CD4-positive, alpha-beta T cell treated with Interleukin-17A for 1 hour (primary cell): ENCODE measurements at regions not wholly inside any gene's neighbourhood (a gene's known extent, or its start where the extent isn't known, plus 50 kb on each side); places are given as distances from the start of the nearest gene placed in this dataset.
A peak's percentile ranks its signal among the peaks of the same experiment; 100 is the strongest.
"Not testable (repeated sequence)": the region's sequence is repeated elsewhere in the genome, so short reads cannot be mapped to it uniquely, and the experiment has no call there.

Experiments used
- DNase-seq: peaks from one replicate; pipeline ENCODE4 v3.0.0-alpha.2; 2020

DNA sequence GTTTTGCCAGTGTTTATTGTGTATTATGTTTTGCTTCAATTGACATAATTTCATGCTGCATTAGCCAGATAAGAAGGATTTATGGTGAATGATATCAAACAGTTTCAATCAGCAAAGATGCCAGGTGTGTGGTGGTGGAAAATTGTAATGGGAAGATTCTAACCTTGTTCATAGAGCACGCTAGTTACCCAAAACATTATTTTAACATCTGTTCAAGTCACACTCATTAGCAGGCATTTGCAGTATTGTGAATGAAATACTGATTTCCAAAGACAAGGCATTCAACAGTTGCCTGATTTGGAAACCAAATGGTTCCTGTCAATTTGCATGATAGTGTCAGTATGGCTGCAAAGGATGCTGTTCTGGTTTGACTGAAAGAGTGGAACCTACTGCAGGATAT is 129.7 kb downstream of the EPC1 start:
- no peak for DNase-seq

DNA sequence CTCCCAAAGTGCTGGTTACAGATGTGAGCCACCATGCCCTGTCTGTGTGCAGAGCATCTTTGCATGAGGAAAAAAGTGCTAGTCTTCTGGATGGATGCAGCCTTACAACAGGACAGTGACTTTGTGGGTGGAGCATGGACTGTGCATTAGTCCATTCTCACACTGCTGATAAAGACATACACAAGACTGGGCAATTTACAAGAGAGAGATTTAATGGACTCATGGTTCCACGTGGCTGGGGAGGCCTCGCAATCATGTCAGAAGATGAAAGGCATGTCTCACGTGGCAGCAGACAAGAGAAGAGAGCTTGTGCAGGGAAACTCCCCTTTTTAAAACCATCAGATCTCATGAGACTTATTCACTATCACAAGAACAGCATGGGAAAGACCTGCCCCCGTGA is 133.1 kb downstream of the EPC1 start:
- DNase-seq, result not testable (repeated sequence)

- DNase-seq, result no peak
Measured at GRCh38 chr10:32211046-32211363, 136.0 kb downstream of the EPC1 start.

DNA sequence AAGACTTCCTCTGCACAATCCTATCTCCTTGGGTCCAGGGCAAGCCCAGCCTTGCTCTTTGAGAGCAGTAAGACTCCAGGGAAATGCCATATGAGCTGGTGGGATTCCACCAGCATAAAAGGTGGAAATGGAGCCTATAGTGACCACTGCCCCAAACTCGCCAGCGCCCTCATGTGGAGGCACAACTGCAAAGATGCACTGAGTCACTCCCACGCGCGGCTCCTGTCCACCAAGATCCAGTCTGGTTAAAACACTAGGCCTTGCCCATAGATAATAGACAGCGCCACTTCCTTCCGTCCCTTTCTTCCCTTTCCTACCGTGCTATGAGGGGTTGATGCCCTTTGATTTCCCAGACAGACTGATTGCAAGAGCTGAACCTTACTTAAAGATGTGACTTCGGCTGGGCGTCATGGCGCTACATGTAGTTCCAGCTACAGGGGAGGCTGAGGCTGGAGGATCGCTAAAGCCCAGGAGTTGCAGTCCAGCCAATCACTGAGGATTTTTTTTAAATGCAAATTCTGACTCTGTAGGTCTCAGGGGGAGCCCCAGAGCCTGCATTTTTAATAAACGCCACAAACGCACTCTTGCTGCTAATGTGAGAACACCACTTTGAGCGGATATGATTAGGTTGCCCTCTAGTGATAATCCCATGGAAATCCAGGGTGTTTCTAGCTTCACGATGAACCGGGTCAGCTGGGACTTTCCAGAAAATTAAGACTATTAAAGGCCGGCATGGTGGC is 136.5 kb downstream of the EPC1 start:
- DNase-seq, result no peak

DNA sequence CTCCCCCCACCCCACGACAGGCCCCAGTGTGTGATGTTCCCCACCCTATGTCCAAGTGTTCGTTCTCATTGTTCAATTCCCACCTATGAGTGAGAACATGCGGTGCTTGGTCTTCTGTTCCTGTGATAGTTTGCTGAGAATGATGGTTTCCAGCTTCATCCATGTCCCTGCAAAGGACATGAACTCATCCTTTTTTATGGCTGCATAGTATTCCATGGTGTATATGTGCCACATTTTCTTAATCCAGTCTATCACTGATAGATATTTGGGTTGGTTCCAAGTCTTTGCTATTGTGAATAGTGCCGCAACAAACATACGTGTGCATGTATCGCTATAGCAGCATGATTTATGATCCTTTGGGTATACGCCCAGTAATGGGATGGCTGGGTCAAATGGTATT is 139.0 kb downstream of the EPC1 start:
- DNase-seq, result not testable (repeated sequence)

DNA sequence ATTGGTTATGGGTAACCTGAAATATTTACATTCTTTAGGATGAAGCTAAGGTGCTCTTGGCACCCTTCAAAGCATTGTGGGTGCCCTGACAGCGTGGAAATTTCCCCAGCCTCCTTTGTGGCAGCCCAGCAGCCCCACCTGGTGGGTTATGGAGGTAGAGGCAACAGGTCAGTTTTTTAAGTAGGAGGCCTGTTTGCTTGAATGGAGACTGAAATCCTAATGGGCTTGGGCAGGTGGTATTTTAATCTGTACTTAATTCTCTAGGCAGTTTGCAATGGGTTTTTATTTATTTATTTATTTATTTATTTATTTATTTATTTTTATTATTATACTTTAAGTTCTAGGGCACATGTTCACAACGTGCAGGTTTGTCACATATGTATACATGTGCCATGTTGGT is 139.4 kb downstream of the EPC1 start:
- peak; percentile 57 for DNase-seq

GRCh38 chr10:32205670-32206069 is 141.3 kb downstream of the EPC1 start:
- no peak for DNase-seq

GRCh38 chr10:32204606-32205005 is 142.4 kb downstream of the EPC1 start:
- DNase-seq, result no peak

DNA sequence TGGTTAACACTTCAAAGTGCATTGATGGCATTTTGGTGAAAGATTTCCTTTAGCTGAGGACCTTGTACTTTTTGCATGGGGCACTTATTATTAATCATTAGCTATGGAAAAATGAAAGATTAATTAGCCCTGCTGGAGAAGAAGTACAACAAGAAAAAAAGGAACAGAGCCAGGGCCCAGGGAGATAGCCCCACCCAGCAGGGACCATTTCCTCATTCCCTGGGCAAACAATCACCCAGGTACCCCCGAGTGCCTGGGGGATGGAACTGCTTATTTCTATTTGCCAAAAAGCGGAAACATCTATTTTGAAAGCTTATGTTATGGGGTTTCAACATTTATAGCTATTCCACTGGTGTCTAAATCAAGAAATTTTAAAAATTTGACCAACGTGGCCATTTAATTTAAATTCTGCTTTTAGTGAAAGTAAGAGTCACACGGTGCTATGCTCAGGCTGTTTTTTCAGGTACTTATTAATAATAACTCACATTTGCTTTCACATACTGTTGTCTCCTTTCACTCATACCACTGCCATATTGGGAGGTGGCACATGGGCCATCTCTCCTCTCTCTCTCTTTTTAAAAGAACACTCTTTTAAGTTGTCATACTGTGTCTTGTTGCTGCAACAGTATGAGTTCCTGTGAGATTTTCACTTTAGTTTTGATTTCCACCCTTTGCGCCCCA is 143.6 kb upstream of the KIF5B start:
- peak; percentile 18 for DNase-seq

GRCh38 chr10:32197423-32197822 is 141.2 kb upstream of the KIF5B start:
- no peak for DNase-seq

DNA sequence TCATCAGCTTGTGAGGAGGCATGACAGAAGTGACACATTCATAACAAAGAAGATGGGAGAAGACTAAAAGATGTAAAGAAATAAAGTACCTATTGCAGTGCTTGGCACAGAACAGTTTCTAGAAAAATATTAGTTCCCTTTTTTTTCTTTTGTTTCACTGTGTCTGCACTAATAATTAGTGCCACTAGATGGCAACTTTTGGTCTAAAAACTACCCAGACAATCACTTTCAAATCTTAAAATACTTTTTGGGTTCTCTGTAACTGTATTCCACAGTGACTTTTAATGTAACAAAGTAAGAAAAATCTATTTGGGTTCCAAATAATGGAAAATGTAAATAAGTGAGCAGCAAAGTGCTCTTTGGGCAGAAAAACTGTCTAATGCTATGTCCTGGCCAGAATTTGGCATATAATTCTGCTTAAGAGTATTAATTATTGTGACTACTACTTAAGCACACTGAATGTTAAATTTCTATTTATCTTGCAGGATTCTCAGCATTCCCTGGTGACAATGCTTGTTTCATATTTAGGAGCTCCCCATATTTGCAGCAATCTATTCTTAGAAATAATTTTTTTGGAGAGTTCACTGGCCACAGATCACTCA is 134.8 kb upstream of the KIF5B start:
- DNase-seq, result peak; percentile 59

DNA sequence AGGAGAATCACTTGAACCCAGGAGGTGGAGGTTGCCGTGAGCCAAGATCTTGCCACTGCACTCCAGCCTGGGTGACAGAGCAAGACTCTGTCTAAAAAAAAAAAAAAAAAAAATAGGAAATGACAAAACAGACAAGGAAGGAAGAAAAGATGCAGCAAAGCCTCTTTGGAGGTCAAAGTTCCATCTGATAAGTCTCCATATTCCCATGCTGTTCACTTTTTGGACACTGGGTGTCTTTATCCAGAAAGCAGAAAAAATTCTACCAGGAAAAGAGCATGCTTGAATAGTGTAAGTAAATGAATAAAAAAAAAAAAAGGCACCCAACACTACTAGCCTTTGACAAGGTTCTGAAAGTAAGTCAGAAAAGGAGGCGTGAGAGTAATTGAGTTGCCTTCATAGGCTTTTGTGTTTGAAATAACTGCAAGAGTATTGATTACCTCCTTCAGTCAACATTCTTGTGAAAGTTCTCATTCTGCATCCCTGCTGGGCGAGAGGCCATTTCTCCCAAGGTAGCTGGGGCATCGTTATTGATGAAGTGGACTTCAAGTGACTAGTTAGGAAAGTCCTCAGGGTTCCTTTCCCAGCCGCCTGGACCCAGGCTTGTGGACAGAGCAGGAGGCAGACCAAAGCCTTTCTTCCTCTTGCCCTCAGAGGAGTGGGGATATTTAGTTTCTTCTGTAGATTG is 133.3 kb upstream of the KIF5B start:
- no peak for DNase-seq

- not testable (repeated sequence) for DNase-seq
Measured at GRCh38 chr10:32188601-32189000, 132.4 kb upstream of the KIF5B start.

DNA sequence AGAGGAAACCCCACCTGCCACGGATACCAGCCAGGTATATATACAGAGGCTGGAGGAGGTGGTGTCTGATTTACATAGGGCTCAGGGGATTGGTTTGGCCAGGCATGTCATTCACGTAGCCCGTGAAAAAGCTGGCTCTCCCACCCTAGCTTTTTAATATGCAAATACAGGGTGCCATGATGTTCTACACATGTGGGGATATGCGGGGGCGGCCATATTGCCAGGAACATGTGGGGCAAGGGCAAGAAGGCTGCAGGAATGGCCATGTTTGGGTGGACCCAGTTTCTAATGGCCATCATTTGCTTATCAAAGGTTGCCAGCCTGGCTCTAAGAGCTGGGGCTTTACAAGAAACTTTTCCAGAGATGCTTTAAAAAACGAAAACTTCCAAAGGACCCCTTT is 131.5 kb upstream of the KIF5B start:
- DNase-seq, result no peak

- not testable (repeated sequence) for DNase-seq
Measured at GRCh38 chr10:32183652-32184051, 127.4 kb upstream of the KIF5B start.

DNA sequence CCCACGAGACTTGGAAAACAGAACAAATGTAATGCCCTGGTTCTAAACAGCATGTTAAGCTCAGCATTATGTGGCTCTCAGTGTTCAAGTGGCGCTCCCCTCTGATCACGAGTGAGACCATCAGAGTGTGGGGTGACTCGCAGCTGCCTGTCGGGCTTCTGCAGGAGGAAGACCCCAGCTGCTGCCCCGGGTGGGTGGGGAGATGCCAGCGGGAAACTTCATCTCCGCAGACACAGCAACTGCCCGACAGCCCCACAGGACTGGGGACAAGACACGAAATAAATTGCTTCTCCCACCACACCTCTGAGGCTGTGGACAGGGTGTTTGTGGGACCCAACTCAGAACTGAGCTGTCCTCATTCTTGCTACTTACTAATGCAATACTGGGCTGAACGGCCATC is 126.3 kb upstream of the KIF5B start:
- DNase-seq, result no peak

DNA sequence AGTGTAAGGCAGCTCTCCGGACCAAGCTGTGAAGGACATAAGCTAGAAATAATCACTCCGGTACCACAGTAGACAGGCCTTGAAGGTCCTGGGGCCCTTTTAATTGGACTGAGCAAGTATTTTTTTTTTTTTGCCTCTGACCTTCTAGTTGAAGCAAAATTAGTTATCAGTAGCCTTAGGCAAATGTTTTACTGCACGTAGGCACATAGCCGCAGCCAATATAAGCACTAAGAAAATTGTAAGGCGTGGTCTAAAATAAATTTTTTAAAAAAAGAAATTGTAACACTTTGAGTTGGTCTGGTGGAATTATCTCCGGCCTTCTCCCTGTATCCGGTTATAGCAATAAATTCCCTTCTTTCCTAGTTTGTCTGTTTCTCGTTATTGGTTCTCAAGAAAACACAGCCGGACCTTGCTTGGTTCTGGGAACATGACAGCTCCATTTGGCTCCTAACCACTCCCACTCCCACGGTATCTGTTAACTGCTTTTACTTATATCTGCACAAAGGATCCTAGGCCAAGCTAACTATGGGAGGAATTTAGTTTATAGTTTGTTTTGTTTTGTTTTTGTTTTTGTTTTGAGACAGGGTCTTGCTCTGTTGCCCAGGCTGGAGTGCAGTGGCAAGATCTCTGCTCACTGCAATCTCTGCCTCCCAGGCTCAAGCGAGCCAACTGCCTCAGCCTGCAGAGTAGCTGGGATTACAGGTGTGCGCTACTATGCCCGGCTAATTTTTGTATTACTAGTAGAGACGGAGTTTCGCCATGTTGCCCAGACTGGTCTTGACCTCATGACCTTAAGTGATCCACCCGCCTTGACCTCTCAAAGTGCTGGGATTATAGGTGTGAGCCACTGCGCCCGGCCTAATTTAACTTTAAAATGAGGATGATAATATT is 124.4 kb upstream of the KIF5B start:
- no peak for DNase-seq

DNA sequence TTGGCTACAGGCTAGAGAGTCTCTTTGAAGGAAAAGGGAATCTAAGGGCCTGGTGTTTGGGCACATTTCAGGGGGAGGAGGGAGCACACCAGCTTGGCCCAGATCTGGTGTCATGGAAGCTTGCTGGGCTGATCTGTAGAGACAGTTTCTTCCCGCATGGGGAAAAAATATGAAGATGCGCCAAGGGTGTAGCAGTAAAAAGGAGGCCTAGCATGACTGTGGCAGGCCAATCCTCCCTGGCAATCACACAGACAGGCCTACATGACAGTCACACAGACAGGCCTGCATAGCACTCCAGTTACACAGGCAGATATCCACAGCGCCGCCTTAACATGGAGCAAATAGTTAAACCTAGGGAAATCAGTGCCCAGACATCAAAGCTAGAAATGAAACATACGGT is 123.6 kb upstream of the KIF5B start:
- DNase-seq, result no peak

- DNase-seq, result not testable (repeated sequence)
Measured at GRCh38 chr10:32177594-32177993, 121.4 kb upstream of the KIF5B start.

GRCh38 chr10:32175629-32176028 is 119.4 kb upstream of the KIF5B start:
- DNase-seq, result no peak

- no peak for DNase-seq
Measured at GRCh38 chr10:32174349-32174893, 118.2 kb upstream of the KIF5B start.

DNA sequence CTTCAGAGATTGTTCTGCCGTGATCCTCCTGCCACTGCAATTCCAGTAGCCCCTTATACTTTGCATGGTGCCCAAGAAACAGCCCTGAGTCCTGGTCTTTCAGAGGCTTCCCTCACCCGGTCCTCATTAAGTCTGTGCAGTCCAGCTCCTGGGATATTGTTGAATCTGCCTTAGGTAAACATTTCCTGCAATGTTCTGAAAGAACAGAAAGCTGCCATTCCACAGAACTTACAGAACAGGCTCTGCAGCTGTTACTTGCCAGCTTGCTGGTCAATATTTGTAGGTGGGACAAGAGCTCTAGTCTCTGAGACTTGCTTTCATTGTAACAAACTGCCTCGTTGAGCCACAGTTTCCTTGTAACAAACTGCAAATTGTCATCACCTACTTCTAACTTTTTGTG is 115.0 kb upstream of the KIF5B start:
- no peak for DNase-seq

- DNase-seq, result no peak
Measured at GRCh38 chr10:32169556-32169955, 113.3 kb upstream of the KIF5B start.
